Mesenchymal stem cell (in vitro differentiated cells and primary cell): ENCODE measurements at regions not wholly inside any gene's neighbourhood (a gene's known extent, or its start where the extent isn't known, plus 50 kb on each side); places are given as distances from the start of the nearest gene placed in this dataset.
"Not testable (repeated sequence)": the region's sequence is repeated elsewhere in the genome, so short reads cannot be mapped to it uniquely, and the experiment has no call there.

Experiments used
- DNase-seq: peaks from one replicate; pipeline ENCODE4 v3.0.0-alpha.2; 2013
- H2AFZ ChIP-seq: one replicate; pipeline ENCODE4 v1.6.1; 2013; ENCODE audit warnings: low read depth, mild to moderate bottlenecking, control low read depth, inconsistent platforms, low read length, moderate library complexity
- H2AK5ac ChIP-seq: 2 replicates; pipeline ENCODE4 v1.6.1; 2013; ENCODE audit warnings: low read length, moderate library complexity, mild to moderate bottlenecking, inconsistent platforms; ENCODE audit not compliant: severe bottlenecking
- H2BK120ac ChIP-seq: one replicate; pipeline ENCODE4 v1.6.1; 2013; ENCODE audit warnings: low read depth, mild to moderate bottlenecking, inconsistent platforms, low read length, moderate library complexity
- H2BK12ac ChIP-seq, 2 experiments: one replicate each; pipeline ENCODE4 v1.6.1; 2013; ENCODE audit warnings: inconsistent platforms in 2 of 2, low read length in 2 of 2, mild to moderate bottlenecking in 2 of 2, moderate library complexity in 2 of 2, control low read depth in 1 of 2
- H2BK15ac ChIP-seq: one replicate; pipeline ENCODE4 v1.6.1; 2013; ENCODE audit warnings: mild to moderate bottlenecking, low read depth, inconsistent platforms; ENCODE audit not compliant: poor library complexity, severe bottlenecking
- H2BK5ac ChIP-seq: 2 replicates; pipeline ENCODE4 v1.6.1; 2013; ENCODE audit warnings: low read depth, mild to moderate bottlenecking, low read length, control low read depth, inconsistent platforms; ENCODE audit not compliant: poor library complexity, severe bottlenecking
- H3K14ac ChIP-seq, 2 experiments: one replicate each; pipeline ENCODE4 v1.6.1; 2013; ENCODE audit warnings: inconsistent platforms in 2 of 2, low read length in 2 of 2, control low read depth in 1 of 2, mild to moderate bottlenecking in 1 of 2, moderate library complexity in 1 of 2
- H3K18ac ChIP-seq, 2 experiments: one replicate each; pipeline ENCODE4 v1.6.1; 2013; ENCODE audit warnings: inconsistent platforms in 2 of 2, low read length in 2 of 2, control low read depth in 1 of 2, low read depth in 1 of 2, mild to moderate bottlenecking in 1 of 2
- H3K23ac ChIP-seq, 2 experiments: one replicate each; pipeline ENCODE4 v1.6.1; 2013; ENCODE audit warnings: inconsistent platforms in 2 of 2, low read length in 2 of 2, mild to moderate bottlenecking in 2 of 2, moderate library complexity in 2 of 2, control low read depth in 1 of 2
- H3K27ac ChIP-seq: 2 replicates; pipeline ENCODE4 v1.5.1; 2013; ENCODE audit warnings: mild to moderate bottlenecking, moderate library complexity, low read length, control low read depth, inconsistent platforms; ENCODE audit not compliant: poor library complexity, severe bottlenecking
- H3K27me3 ChIP-seq, 2 experiments: 2 replicates each; pipeline versions ENCODE4 v1.6.1 to v1.7.0; 2013; ENCODE audit warnings: low read length in 2 of 2, mild to moderate bottlenecking in 2 of 2, moderate library complexity in 2 of 2, control low read depth in 1 of 2, inconsistent platforms in 1 of 2; ENCODE audit not compliant: control insufficient read depth in 1 of 2, insufficient read depth in 1 of 2
- H3K36me3 ChIP-seq, 2 experiments: 2 replicates each; pipeline versions ENCODE4 v1.6.1 to v1.7.0; 2013; ENCODE audit warnings: low read length in 2 of 2, control low read depth in 1 of 2, inconsistent platforms in 1 of 2, low read depth in 1 of 2, mild to moderate bottlenecking in 1 of 2; ENCODE audit not compliant: insufficient read depth in 2 of 2, control insufficient read depth in 1 of 2
- H3K4ac ChIP-seq, 2 experiments: one replicate each; pipeline ENCODE4 v1.6.1; 2013; ENCODE audit warnings: inconsistent platforms in 2 of 2, low read length in 2 of 2, mild to moderate bottlenecking in 2 of 2, moderate library complexity in 2 of 2, control low read depth in 1 of 2, low read depth in 1 of 2
- H3K4me1 ChIP-seq: 2 replicates; pipeline ENCODE4 v1.6.1; 2013; ENCODE audit warnings: low read depth, low read length, control low read depth; ENCODE audit not compliant: control insufficient read depth, insufficient read depth
- H3K4me2 ChIP-seq: 2 replicates; pipeline ENCODE4 v1.6.1; 2013; ENCODE audit warnings: low read length, mild to moderate bottlenecking, inconsistent platforms; ENCODE audit not compliant: poor library complexity, severe bottlenecking
- H3K4me3 ChIP-seq, 2 experiments: 2 replicates each; pipeline versions ENCODE4 v1.5.1 to v1.7.0; 2013; ENCODE audit warnings: low read length in 2 of 2, mild to moderate bottlenecking in 2 of 2, control low read depth in 1 of 2, low read depth in 1 of 2; ENCODE audit not compliant: insufficient read depth in 1 of 2
- H3K79me1 ChIP-seq: replicated peaks from 2 replicates; pipeline ENCODE4 v1.6.1; 2013; ENCODE audit warnings: mild to moderate bottlenecking, control low read depth, low read length, inconsistent platforms; ENCODE audit not compliant: poor library complexity, severe bottlenecking
- H3K9ac ChIP-seq: 2 replicates; pipeline ENCODE4 v1.7.0; 2013; ENCODE audit warnings: mild to moderate bottlenecking, low read length, moderate library complexity
- H3K9me3 ChIP-seq: 2 replicates; pipeline ENCODE4 v1.7.0; 2013; ENCODE audit warnings: mild to moderate bottlenecking, low read length; ENCODE audit not compliant: control insufficient read depth
- H4K8ac ChIP-seq: one replicate; pipeline ENCODE4 v1.6.1; 2013; ENCODE audit warnings: inconsistent platforms, mild to moderate bottlenecking, low read length, moderate library complexity
- H4K91ac ChIP-seq: one replicate; pipeline ENCODE4 v1.6.1; 2013; ENCODE audit warnings: mild to moderate bottlenecking, low read length, inconsistent platforms
- WGBS: methylation state at CpG from one replicate; pipeline ENCODE4 v1.1.7; 2013; ENCODE audit warnings: mixed read lengths; 5-methylcytosine and 5-hydroxymethylcytosine counted together

GRCh38 chr11:3444420-3444744 is 65.4 kb upstream of the ZNF195 start:
- H3K9ac ChIP-seq, H4K8ac ChIP-seq, H3K9me3 ChIP-seq, H2BK15ac ChIP-seq, H3K4me1 ChIP-seq, H3K4me2 ChIP-seq, H2AK5ac ChIP-seq, H2AFZ ChIP-seq, H3K4ac ChIP-seq, H3K18ac ChIP-seq, H3K79me1 ChIP-seq, H2BK120ac ChIP-seq, H3K14ac ChIP-seq, H4K91ac ChIP-seq, H3K27ac ChIP-seq, H3K23ac ChIP-seq, H2BK12ac ChIP-seq, DNase-seq, H3K4me3 ChIP-seq, H2BK5ac ChIP-seq, H3K36me3 ChIP-seq: not testable (repeated sequence)
- H3K27me3 ChIP-seq, result peaks cover 8 to 24% of the 10 kb centered on the region in 2 experiments
- 74% methylated on average over 3 of the region's 3 CpGs for WGBS

- H4K8ac ChIP-seq, H3K4me2 ChIP-seq, H3K4ac ChIP-seq, H2BK5ac ChIP-seq, H3K36me3 ChIP-seq, H2AK5ac ChIP-seq, H3K4me3 ChIP-seq, H3K27ac ChIP-seq, H2BK120ac ChIP-seq, H3K23ac ChIP-seq, DNase-seq, H3K9me3 ChIP-seq, H3K4me1 ChIP-seq, H2BK12ac ChIP-seq, H3K18ac ChIP-seq, H2AFZ ChIP-seq, H3K79me1 ChIP-seq, H3K9ac ChIP-seq, H3K14ac ChIP-seq, H2BK15ac ChIP-seq, H4K91ac ChIP-seq: not testable (repeated sequence)
- H3K27me3 ChIP-seq, result peaks cover 8 to 24% of the 10 kb centered on the region in 2 experiments
- WGBS, result 86% methylated on average over 9 of the region's 16 CpGs
Measured at GRCh38 chr11:3443700-3444419, 64.9 kb upstream of the ZNF195 start.

GRCh38 chr11:3437441-3437840 is 58.5 kb upstream of the ZNF195 start:
- not testable (repeated sequence) for H3K18ac ChIP-seq, DNase-seq, H3K9me3 ChIP-seq, H2BK120ac ChIP-seq, H3K23ac ChIP-seq, H3K36me3 ChIP-seq, H3K14ac ChIP-seq, H3K27ac ChIP-seq, H2BK15ac ChIP-seq, H4K8ac ChIP-seq, H2BK12ac ChIP-seq, H4K91ac ChIP-seq, H3K27me3 ChIP-seq, H3K9ac ChIP-seq, H3K79me1 ChIP-seq, H3K4ac ChIP-seq, H2AFZ ChIP-seq, H3K4me3 ChIP-seq, H2AK5ac ChIP-seq, H3K4me2 ChIP-seq, H2BK5ac ChIP-seq, H3K4me1 ChIP-seq
- 91% methylated on average over 12 of the region's 14 CpGs for WGBS

GRCh38 chr11:3434976-3435375 is 56.0 kb upstream of the ZNF195 start:
- H3K4me2 ChIP-seq, result no peak overlapping the region
- H4K91ac ChIP-seq, result no peak overlapping the region
- H2BK120ac ChIP-seq, result no peak overlapping the region
- no peak overlapping the region for H2AK5ac ChIP-seq
- no peak overlapping the region for H4K8ac ChIP-seq
- H3K4me3 ChIP-seq, result no peak overlapping the region
- no peak overlapping the region for H3K27ac ChIP-seq
- H3K79me1 ChIP-seq, result no peaks in the 10 kb centered on the region
- H3K36me3 ChIP-seq, result no peaks in the 10 kb centered on the region
- no peaks in the 10 kb centered on the region for H3K9me3 ChIP-seq
- H2AFZ ChIP-seq, result no peak overlapping the region
- no peak overlapping the region for H3K4ac ChIP-seq
- no peak overlapping the region for H3K9ac ChIP-seq
- H3K14ac ChIP-seq, result no peak overlapping the region
- no peak overlapping the region for H2BK5ac ChIP-seq
- H3K27me3 ChIP-seq, result peaks cover 0 to 7% of the 10 kb centered on the region in 2 experiments
- 92% methylated on average over 28 of the region's 28 CpGs for WGBS
- no peaks in the 10 kb centered on the region for H3K4me1 ChIP-seq
- H3K18ac ChIP-seq, result no peak overlapping the region
- H2BK12ac ChIP-seq, result no peak overlapping the region
- no peak overlapping the region for H2BK15ac ChIP-seq
- H3K23ac ChIP-seq, result no peak overlapping the region
- no peak for DNase-seq
